Stimulated activated CD8-positive, alpha-beta memory T cell treated with anti-CD3 and anti-CD28 coated beads, Interleukin-2, amount 100 ng/mL, for 48 hours (primary cell): ENCODE measurements at regions not wholly inside any gene's neighbourhood (a gene's known extent, or its start where the extent isn't known, plus 50 kb on each side); places are given as distances from the start of the nearest gene placed in this dataset.
"Not testable (repeated sequence)": the region's sequence is repeated elsewhere in the genome, so short reads cannot be mapped to it uniquely, and the experiment has no call there.

ENCODE experiments used
- DNase-seq, 2 donors: peaks; one replicate each; pipeline ENCODE4 v3.0.0-alpha.2; 2020; ENCODE audit warnings: low read depth in 2 of 2

- no peak for DNase-seq
These were observed 55.0 kb downstream of the FOXA2 start for GRCh38 chr20:22529150-22530019.

DNA sequence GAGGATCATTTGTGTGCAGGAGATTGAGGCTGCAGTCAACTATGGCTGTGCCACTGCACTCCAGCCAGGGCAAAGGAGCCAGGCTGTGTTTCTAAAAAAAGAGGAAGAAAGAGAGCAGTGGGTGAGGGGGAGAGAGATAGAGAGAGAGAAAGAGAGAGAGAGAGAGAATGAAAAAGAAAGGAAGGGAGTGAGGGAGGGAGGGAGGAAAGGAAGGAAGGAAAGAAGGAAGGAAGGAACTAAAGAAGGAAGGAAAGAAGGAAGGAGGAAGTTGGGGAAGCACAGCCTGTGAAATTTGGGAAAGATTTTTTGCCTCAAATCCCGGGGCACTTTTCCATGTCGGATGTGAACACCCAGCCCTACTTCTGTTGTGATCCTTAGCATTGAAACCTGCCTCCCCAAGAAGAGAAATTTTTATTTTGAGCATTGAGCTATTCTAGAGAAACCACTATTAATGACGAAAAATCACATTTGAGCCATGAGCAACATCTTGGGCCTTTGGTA, 57.8 kb downstream of the FOXA2 start:
- no peak for DNase-seq

DNA sequence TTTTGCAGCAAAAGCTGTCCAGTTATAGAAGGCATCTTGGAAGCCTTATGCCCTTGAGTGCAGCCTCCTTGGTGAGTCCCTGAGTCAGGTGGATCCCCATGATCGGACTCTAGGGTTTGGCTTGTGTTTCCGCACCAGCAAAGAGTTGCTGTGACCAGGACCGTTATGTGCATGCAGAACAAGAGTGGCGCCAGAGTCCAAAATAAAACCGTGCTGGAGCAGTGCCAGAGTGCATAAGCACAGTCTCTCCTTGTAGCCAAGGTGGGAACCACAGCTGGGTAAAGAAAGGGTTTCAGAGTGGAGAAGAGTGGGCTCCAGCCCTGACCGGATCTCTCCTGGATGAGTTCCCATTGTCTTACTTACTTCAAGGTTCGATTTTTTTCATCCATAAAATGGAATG, 58.6 kb downstream of the FOXA2 start:
- no peak for DNase-seq

DNA sequence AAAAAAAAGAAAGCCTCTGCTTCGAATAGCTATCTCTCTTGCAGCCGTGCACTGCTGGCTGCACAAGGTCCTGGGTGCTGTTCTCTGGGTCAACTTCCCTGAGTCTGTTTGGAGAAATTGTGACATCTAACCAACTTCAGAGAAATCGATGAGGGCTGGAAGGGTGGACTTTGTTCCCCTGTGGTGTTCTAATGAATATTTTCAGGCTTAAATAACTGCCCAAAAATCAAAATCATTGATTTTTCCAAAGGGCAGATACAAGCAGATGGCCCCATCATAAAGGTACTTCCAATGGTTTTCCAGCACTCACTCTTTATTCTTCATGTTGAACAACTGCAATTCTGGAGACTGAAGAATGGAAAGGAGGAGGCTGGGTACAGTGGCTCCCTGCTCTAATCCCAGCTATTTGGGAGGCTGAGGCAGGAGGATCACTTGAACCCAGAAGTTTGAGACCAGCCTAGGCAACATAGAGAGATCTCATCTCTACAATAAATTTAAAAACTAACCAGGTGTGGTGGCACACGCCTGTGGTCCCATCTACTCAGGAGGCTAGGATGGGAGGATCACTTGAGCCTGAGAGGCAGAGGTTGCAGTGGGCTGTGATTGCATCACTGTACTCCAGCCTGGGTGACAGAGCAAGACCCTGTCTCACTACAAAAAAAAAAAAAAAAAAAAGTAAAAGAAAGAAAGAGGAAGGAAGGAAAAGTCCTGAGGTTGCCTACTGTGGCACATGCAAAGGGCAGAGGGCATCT, 59.1 kb downstream of the FOXA2 start:
- DNase-seq = no peak

DNA sequence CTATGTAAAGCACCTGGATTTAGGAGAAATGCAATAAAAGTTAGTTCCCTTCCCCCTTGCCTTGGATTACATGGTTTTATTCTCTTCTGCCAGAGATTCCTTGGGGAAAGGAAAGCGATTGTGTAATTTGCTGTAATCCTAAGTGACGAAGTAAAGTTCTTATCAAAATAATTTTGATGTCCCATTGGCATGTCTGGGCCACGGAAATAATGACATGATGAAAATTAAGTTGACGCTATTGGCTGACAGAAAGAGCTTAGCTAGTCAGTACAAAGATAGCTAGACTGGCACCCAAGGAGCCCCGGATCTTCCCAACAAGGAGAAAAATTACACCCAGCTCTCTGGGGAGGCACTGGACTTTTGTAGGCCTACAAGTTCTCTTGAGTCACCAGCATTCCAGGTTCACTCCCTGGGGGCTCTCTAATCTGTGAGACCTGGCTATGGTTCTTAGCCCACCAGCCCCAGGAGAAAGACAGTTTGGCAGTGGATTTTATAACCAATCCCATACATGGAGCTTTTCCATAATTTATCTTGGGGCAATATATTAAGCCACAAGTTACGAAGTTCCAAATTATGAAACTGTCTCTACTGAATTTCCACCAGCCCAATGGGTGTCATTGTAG, 59.9 kb downstream of the FOXA2 start:
- no peak for DNase-seq

GRCh38 chr20:22523499-22524392, 60.6 kb downstream of the FOXA2 start:
- DNase-seq = no peak

DNA sequence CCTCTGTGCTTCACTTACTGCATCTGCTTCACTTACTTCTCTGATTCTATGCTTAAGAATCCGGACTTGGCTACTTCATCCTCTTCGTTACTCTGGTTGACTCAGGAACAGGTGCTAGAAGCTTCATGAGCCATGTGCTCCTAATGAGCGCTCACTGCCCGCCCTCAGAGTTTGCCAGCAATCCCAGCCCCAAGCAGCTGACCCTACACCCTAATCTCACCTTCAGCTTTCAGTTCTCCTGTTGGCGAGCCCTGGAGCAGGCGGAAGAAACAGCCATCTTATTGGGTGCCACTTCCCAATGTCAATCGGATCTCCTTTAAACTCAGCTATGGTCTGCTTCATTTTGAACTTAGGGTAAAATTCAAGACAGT, 61.3 kb downstream of the FOXA2 start:
- DNase-seq = no peak

- DNase-seq = no peak
These were observed 61.7 kb downstream of the FOXA2 start for GRCh38 chr20:22522701-22523100.

DNA sequence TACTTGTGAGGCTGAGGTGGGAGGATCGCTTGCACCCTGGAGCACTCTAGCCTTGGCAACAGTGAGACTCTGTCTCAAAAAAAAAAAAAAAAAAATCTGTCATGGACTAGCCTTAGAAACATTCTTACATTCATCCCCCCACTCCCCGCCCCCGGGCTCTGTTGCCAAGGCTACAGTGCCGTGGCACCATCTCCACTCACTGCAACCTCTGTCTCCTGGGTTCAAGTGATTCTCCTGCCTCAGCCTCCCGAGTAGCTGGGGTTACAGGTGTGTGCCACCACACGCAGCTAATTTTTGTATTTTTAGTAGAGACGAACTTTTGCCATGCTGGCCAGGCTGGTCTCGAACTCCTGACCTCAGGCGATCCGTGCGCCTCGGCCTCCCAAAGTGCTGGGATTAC, 62.4 kb downstream of the FOXA2 start:
- not testable (repeated sequence) for DNase-seq

- no peak for DNase-seq
These were observed 64.0 kb downstream of the FOXA2 start for GRCh38 chr20:22520381-22520780.

GRCh38 chr20:22515264-22515663, 69.1 kb downstream of the FOXA2 start:
- DNase-seq = no peak

- DNase-seq = no peak
These were observed 70.8 kb downstream of the FOXA2 start for GRCh38 chr20:22513574-22513973.

DNA sequence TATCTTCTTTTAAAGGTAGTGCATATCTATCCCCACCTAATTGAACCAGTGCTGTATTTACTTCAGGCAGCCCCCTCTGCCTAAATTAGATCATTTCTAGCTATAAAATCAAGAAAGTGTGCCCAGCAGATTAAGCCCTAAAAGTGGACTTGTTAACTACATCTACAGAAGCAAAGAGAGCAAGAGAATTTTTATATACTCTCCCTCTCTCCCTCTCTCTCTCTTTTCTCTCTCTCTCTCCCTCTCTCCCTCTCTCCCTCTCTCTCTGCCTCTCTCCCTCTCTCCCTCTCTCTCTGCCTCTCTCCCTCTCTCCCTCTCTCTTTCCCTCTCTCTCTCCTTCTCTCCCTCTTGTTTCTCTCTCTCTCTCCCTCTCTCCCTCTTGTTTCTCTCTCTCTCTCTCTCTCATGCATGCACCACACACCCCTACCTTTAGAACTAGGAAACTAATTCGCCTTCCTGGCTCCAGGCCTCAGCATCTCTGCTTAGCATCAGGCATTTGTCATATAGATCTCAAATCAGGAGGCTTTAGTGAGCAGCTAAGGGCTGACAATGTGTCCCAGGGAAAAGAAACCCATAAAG, 71.4 kb downstream of the FOXA2 start:
- DNase-seq = no peak

DNA sequence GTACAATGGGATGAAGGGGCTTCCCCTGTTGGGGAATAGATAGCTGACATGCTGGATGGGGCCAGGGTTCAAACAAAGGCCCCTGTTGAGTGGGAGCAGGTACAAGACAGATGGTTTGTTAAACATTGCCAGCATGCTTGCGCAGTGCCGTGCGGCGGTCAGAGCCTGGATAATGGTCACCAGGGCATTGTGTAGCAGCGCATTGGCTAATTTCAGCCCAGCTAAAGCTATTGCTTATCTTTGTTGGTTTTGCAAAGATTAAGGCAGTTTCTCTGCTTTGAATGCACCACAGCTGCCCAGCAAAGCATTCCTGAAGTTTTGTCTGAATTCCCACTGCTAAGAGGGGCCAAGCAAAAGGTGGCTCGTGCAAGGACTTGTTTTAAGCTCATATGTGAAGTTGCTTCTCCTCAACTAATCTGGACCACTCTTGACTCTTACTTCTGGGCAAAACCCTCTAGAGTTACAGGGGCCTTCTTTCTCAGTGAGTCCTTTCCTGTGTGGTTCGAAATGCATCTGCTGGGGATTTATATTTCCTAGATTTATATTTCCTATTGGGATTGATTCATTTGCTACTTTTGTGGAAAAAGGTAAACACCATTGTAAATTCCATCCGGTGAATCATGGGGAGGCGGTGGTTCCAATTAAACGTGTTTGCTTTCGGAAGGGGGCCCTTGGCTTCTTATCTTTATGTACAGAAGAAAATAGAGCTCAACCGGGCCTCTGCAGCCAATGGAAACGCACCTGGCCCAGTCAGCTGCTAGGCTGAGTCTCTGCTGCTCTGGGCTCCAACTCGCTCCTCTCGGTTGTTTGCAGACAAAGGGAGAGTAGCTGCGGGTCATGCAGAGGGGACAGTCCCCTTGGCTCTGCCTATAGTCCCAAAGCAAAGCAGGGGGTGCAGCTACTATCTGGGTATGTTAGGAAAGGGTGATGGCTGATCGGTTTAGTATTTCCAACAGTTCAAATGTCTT, 72.1 kb downstream of the FOXA2 start:
- no peak for DNase-seq

- no peak for DNase-seq
These were observed 74.6 kb downstream of the FOXA2 start for GRCh38 chr20:22509843-22510147.

DNA sequence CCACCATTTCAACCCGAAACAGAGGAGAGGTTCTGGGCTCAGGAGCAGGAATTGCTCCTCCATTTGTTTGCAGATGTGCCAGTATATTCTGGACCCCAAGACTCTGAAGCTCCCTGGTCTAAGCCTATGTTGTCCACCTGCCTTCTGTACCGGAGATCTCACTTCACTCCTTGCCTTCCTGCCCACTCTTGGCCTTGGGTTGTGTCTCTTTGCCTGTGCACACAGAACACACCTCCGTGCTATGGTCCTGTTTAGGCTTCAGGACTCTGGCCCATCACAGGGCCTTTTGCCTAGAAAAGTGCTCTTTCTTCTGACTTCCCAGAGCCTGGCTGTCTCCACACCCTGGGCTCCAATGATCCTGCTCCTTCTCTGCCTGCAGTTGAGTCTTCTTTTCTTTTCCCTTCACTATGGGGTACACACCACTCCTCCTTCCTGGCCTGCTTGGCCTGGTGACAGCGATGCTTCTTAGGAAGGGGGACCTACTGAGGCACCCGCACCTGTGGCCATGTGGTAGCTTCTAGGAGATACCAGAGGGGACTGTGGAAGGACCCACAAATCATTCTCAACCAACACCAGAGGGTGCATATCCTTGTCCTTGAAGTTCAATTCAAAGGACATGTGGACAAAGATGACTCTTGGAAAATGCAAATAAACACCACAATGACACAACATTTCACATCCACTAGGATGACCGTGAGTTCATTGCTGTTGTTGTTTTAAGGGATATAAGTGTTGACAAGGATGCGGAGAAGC, 75.1 kb downstream of the FOXA2 start:
- no peak for DNase-seq

GRCh38 chr20:22508426-22508825, 75.9 kb downstream of the FOXA2 start:
- DNase-seq = no peak

- DNase-seq = no peak
These were observed 77.0 kb downstream of the FOXA2 start for GRCh38 chr20:22507240-22507961.

GRCh38 chr20:22506827-22507226, 77.5 kb downstream of the FOXA2 start:
- no peak for DNase-seq
